ENCODE measurements at regions not wholly inside any gene's neighbourhood (a gene's known extent, or its start where the extent isn't known, plus 50 kb on each side); places are given as distances from the start of the nearest gene placed in this dataset.

DNA sequence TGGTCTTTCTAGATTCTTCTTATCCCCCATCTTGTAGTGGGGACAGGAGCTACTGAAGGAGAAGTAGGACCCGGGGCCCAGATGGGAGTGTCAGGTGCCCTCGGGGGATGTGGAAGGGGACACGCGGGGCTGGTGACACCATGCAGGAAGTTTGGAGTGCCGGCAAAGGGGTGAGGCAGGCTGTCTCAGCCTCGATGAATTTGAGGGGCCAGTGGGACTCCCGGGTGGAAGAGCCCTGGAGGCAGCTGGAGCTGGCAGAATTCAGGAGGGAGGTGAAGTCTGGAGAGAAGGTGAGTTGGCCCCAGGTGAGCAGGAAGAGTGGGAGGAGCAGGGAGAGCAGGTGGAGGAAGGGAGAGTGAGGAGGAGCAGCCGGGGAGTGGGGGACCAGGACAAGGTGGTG is 101.7 kb downstream of the CPZ start:
- TF ChIP-seq, protein P1, sequence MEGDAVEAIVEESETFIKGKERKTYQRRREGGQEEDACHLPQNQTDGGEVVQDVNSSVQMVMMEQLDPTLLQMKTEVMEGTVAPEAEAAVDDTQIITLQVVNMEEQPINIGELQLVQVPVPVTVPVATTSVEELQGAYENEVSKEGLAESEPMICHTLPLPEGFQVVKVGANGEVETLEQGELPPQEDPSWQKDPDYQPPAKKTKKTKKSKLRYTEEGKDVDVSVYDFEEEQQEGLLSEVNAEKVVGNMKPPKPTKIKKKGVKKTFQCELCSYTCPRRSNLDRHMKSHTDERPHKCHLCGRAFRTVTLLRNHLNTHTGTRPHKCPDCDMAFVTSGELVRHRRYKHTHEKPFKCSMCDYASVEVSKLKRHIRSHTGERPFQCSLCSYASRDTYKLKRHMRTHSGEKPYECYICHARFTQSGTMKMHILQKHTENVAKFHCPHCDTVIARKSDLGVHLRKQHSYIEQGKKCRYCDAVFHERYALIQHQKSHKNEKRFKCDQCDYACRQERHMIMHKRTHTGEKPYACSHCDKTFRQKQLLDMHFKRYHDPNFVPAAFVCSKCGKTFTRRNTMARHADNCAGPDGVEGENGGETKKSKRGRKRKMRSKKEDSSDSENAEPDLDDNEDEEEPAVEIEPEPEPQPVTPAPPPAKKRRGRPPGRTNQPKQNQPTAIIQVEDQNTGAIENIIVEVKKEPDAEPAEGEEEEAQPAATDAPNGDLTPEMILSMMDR (IDR thresholded peaks at IDR 0.05; ENCODE audit: poor library complexity): no peak
- TF ChIP-seq EZH2phosphoT487 (IDR thresholded peaks at IDR 0.05; ENCODE audit: low read depth, severe bottlenecking, unreplicated experiment) (no peak), EZH2 (IDR thresholded peaks at IDR 0.05; ENCODE audit: borderline replicate concordance) (no peak)
